ENCODE measurements at regions not wholly inside any gene's neighbourhood (a gene's known extent, or its start where the extent isn't known, plus 50 kb on each side); places are given as distances from the start of the nearest gene placed in this dataset.

DNA sequence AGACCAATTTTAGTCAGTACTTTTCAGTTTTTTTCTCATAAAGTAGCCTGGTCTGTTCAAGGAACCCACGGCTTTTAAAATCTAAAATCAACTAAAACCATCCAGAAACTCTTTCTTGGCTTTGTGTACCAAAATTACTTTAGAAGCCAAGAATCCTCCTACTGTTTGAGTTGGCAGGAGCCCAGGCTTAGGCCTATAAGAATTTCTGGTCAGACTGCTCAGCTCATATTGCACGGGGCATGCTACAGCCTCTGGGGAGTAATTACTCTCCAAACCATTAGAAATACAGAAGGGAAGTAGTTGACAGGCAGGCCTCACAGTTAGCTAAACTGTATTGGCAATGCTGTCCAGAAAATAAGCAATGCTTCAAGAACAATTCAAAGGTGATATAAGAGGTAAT, 1862.9 kb upstream of the RAG2 start:
- TF ChIP-seq POLR2A (IDR thresholded peaks at IDR 0.05; ENCODE audit: low read length) (no peak), GATA1 (IDR thresholded peaks at IDR 0.05; ENCODE audit: low read depth, low read length) (no peak)
